ENCODE measurements at regions not wholly inside any gene's neighbourhood (a gene's known extent, or its start where the extent isn't known, plus 50 kb on each side); places are given as distances from the start of the nearest gene placed in this dataset.

- Histone ChIP-seq H3K9me2 (ENCODE audit: insufficient read depth, low read length) (no peaks in the 10 kb centered on the region), H3K27me3 (ENCODE audit: insufficient read depth, low read depth, low read length) (no peaks in the 10 kb centered on the region), H3K9ac (ENCODE audit: low read length) (no peak overlapping the region), H3K4me2 (ENCODE audit: low read length) (no peak overlapping the region), H3K4me3 (ENCODE audit: low read length) (no peak overlapping the region), H3K9me3 (ENCODE audit: low read length) (peaks cover 6% of the 10 kb centered on the region), H3F3A (ENCODE audit: insufficient read depth, low read length, poor library complexity, severe bottlenecking) (no peaks in the 10 kb centered on the region), H3K27ac (ENCODE audit: low read length) (no peak overlapping the region), H4K20me1 (ENCODE audit: insufficient read depth) (no peaks in the 10 kb centered on the region), H2AFZ (ENCODE audit: low read depth, low read length) (no peak overlapping the region), H3K79me2 (replicated peaks; ENCODE audit: insufficient read depth, low read length) (no peaks in the 10 kb centered on the region), H3K36me3 (ENCODE audit: insufficient read depth, low read length) (no peaks in the 10 kb centered on the region)
- TF ChIP-seq EZH2 (IDR thresholded peaks at IDR 0.05; ENCODE audit: borderline replicate concordance, insufficient read depth, low read length, poor library complexity, severe bottlenecking) (no peak), EP300 (conservative IDR thresholded peaks at IDR 0.05; ENCODE audit: poor library complexity, severe bottlenecking) (no peak), TAF1 (IDR thresholded peaks at IDR 0.05; ENCODE audit: low read depth) (no peak), POLR2AphosphoS5 (IDR thresholded peaks at IDR 0.05) (no peak), MXI1 (conservative IDR thresholded peaks at IDR 0.05; ENCODE audit: poor library complexity, severe bottlenecking) (no peak), RAD21 (conservative IDR thresholded peaks at IDR 0.05) (no peak), CTCF (IDR thresholded peaks at IDR 0.05; ENCODE audit: poor library complexity, severe bottlenecking) (no peak), SMC3 (conservative IDR thresholded peaks at IDR 0.05; ENCODE audit: poor library complexity) (no peak)
- TF ChIP-seq, protein P1, sequence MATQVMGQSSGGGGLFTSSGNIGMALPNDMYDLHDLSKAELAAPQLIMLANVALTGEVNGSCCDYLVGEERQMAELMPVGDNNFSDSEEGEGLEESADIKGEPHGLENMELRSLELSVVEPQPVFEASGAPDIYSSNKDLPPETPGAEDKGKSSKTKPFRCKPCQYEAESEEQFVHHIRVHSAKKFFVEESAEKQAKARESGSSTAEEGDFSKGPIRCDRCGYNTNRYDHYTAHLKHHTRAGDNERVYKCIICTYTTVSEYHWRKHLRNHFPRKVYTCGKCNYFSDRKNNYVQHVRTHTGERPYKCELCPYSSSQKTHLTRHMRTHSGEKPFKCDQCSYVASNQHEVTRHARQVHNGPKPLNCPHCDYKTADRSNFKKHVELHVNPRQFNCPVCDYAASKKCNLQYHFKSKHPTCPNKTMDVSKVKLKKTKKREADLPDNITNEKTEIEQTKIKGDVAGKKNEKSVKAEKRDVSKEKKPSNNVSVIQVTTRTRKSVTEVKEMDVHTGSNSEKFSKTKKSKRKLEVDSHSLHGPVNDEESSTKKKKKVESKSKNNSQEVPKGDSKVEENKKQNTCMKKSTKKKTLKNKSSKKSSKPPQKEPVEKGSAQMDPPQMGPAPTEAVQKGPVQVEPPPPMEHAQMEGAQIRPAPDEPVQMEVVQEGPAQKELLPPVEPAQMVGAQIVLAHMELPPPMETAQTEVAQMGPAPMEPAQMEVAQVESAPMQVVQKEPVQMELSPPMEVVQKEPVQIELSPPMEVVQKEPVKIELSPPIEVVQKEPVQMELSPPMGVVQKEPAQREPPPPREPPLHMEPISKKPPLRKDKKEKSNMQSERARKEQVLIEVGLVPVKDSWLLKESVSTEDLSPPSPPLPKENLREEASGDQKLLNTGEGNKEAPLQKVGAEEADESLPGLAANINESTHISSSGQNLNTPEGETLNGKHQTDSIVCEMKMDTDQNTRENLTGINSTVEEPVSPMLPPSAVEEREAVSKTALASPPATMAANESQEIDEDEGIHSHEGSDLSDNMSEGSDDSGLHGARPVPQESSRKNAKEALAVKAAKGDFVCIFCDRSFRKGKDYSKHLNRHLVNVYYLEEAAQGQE (IDR thresholded peaks at IDR 0.05; ENCODE audit: borderline replicate concordance): no peak
These were observed 254.7 kb downstream of the NFKBIZ start for GRCh38 chr3:102104033-102104432.

- TF ChIP-seq, protein P1 (IDR thresholded peaks at IDR 0.05; ENCODE audit: borderline replicate concordance): no peak
- TF ChIP-seq EP300 (conservative IDR thresholded peaks at IDR 0.05; ENCODE audit: poor library complexity, severe bottlenecking) (no peak), CTCF (IDR thresholded peaks at IDR 0.05; ENCODE audit: poor library complexity, severe bottlenecking) (no peak), TAF1 (IDR thresholded peaks at IDR 0.05; ENCODE audit: low read depth) (no peak)
- H3K4me2 ChIP-seq (ENCODE audit: low read length): no peak overlapping the region
- H3K9me2 ChIP-seq (ENCODE audit: insufficient read depth, low read length): no peaks in the 10 kb centered on the region
- H3K36me3 ChIP-seq (ENCODE audit: insufficient read depth, low read length): no peaks in the 10 kb centered on the region
- H3F3A ChIP-seq (ENCODE audit: insufficient read depth, low read length, poor library complexity, severe bottlenecking): no peaks in the 10 kb centered on the region
- H4K20me1 ChIP-seq (ENCODE audit: insufficient read depth): no peaks in the 10 kb centered on the region
- no peaks in the 10 kb centered on the region for H3K79me2 ChIP-seq (replicated peaks; ENCODE audit: insufficient read depth, low read length)
- no peak overlapping the region for H3K9ac ChIP-seq (ENCODE audit: low read length)
- H3K4me3 ChIP-seq (ENCODE audit: low read length): no peak overlapping the region
- no peak overlapping the region for H3K27ac ChIP-seq (ENCODE audit: low read length)
- H3K27me3 ChIP-seq (ENCODE audit: insufficient read depth, low read depth, low read length): no peaks in the 10 kb centered on the region
- peaks cover 6% of the 10 kb centered on the region for H3K9me3 ChIP-seq (ENCODE audit: low read length)
- H2AFZ ChIP-seq (ENCODE audit: low read depth, low read length): no peak overlapping the region
These were observed 255.9 kb downstream of the NFKBIZ start for GRCh38 chr3:102105193-102105592.
